HFFc6 (cell line): ENCODE measurements at regions not wholly inside any gene's neighbourhood (a gene's known extent, or its start where the extent isn't known, plus 50 kb on each side); places are given as distances from the start of the nearest gene placed in this dataset.

Experiments used
- DNase-seq: peaks from one replicate; pipeline ENCODE4 v3.0.0-alpha.2; 2018
- H3K27ac Mint-ChIP-seq: 2 replicates; pipeline ENCODE4 v1.8.0; 2020; ENCODE audit warnings: mild to moderate bottlenecking, mixed read lengths
- H3K27me3 Mint-ChIP-seq: 2 replicates; pipeline ENCODE4 v1.8.0; 2021; ENCODE audit warnings: mild to moderate bottlenecking, moderate library complexity, mixed read lengths; ENCODE audit not compliant: insufficient read depth
- H3K36me3 Mint-ChIP-seq: 2 replicates; pipeline ENCODE4 v1.8.0; 2021; ENCODE audit warnings: low read depth, mixed read lengths
- H3K4me1 Mint-ChIP-seq: 2 replicates; pipeline ENCODE4 v1.8.0; 2020; ENCODE audit warnings: low read depth, mixed read lengths
- H3K4me3 Mint-ChIP-seq: 2 replicates; pipeline ENCODE4 v1.8.0; 2020; ENCODE audit warnings: mild to moderate bottlenecking, moderate library complexity, mixed read lengths
- H3K9me3 Mint-ChIP-seq: 2 replicates; pipeline ENCODE4 v1.8.0; 2020; ENCODE audit warnings: mild to moderate bottlenecking, mixed read lengths
- CTCF ChIP-seq: fragments of 200-600 bp; sonication (generic); IDR thresholded peaks from 2 replicates; pipeline ENCODE4 v1.5.0; 2021; ENCODE audit warnings: antibody characterized with exemption, mild to moderate bottlenecking

GRCh38 chr10:16297642-16298041 lies 139.2 kb upstream of the PTER start:
- no peaks in the 10 kb centered on the region for H3K4me1 Mint-ChIP-seq
- no peak overlapping the region for H3K27ac Mint-ChIP-seq
- no peak for TF ChIP-seq CTCF
- H3K9me3 Mint-ChIP-seq: peaks cover 10% of the 10 kb centered on the region; the same call in 1 of the 2 replicates
- H3K27me3 Mint-ChIP-seq: no peaks in the 10 kb centered on the region
- no peaks in the 10 kb centered on the region for H3K36me3 Mint-ChIP-seq
- H3K4me3 Mint-ChIP-seq: no peak overlapping the region
- no peak for DNase-seq

- H3K4me1 Mint-ChIP-seq: no peaks in the 10 kb centered on the region
- peaks cover 37% of the 10 kb centered on the region for H3K9me3 Mint-ChIP-seq
- TF ChIP-seq CTCF: no peak
- no peaks in the 10 kb centered on the region; the same call in 1 of the 2 replicates for H3K27me3 Mint-ChIP-seq
- DNase-seq: no peak
- H3K4me3 Mint-ChIP-seq: no peak overlapping the region
- no peaks in the 10 kb centered on the region; the same call in 1 of the 2 replicates for H3K36me3 Mint-ChIP-seq
- H3K27ac Mint-ChIP-seq: no peak overlapping the region
Observed at GRCh38 chr10:16304311-16304710, 132.5 kb upstream of the PTER start.

- Mint-ChIP-seq H3K27me3 (no peaks in the 10 kb centered on the region; the same call in 1 of the 2 replicates), H3K27ac (no peak overlapping the region), H3K36me3 (no peaks in the 10 kb centered on the region), H3K4me1 (no peaks in the 10 kb centered on the region), H3K9me3 (peaks cover 43% of the 10 kb centered on the region), H3K4me3 (no peak overlapping the region)
- no peak for TF ChIP-seq CTCF
- no peak for DNase-seq
Observed at GRCh38 chr10:16310440-16310839, 126.4 kb upstream of the PTER start.

- no peak for TF ChIP-seq CTCF
- H3K27me3 Mint-ChIP-seq: no peaks in the 10 kb centered on the region
- H3K27ac Mint-ChIP-seq: no peak overlapping the region
- no peaks in the 10 kb centered on the region for H3K36me3 Mint-ChIP-seq
- no peaks in the 10 kb centered on the region for H3K4me1 Mint-ChIP-seq
- DNase-seq: no peak
- H3K9me3 Mint-ChIP-seq: peaks cover 38% of the 10 kb centered on the region
- H3K4me3 Mint-ChIP-seq: no peak overlapping the region
Observed at GRCh38 chr10:16314259-16314658, 122.6 kb upstream of the PTER start.

- Mint-ChIP-seq H3K4me3 (no peak overlapping the region), H3K9me3 (peaks cover 26% of the 10 kb centered on the region), H3K27me3 (no peaks in the 10 kb centered on the region; the same call in 1 of the 2 replicates), H3K36me3 (no peaks in the 10 kb centered on the region), H3K4me1 (no peaks in the 10 kb centered on the region), H3K27ac (no peak overlapping the region)
- TF ChIP-seq CTCF: no peak
- no peak for DNase-seq
Observed at GRCh38 chr10:16316733-16317390, 119.9 kb upstream of the PTER start.

GRCh38 chr10:16341637-16342036 lies 95.2 kb upstream of the PTER start:
- H3K27me3 Mint-ChIP-seq: no peaks in the 10 kb centered on the region
- DNase-seq: no peak
- no peaks in the 10 kb centered on the region for H3K4me1 Mint-ChIP-seq
- peaks cover 29% of the 10 kb centered on the region for H3K9me3 Mint-ChIP-seq
- H3K4me3 Mint-ChIP-seq: no peak overlapping the region
- H3K27ac Mint-ChIP-seq: no peak overlapping the region
- TF ChIP-seq CTCF: no peak
- no peaks in the 10 kb centered on the region for H3K36me3 Mint-ChIP-seq
